C4-2B (cell line): ENCODE measurements at regions not wholly inside any gene's neighbourhood (a gene's known extent, or its start where the extent isn't known, plus 50 kb on each side); places are given as distances from the start of the nearest gene placed in this dataset.

ENCODE experiments used
- H3K27ac ChIP-seq: fragments of 450-650 bp; 2 replicates; pipeline ENCODE4 v1.5.1; 2017
- ZFX ChIP-seq: fragments of 450-650 bp; IDR thresholded peaks from 2 replicates; pipeline ENCODE4 v1.6.1; 2017
- TF ChIP-seq, protein P1 (sequence below): fragments of 450-650 bp; conservative IDR thresholded peaks from 2 replicates; pipeline ENCODE4 v1.5.1; 2017; ENCODE audit warnings: mild to moderate bottlenecking

DNA sequence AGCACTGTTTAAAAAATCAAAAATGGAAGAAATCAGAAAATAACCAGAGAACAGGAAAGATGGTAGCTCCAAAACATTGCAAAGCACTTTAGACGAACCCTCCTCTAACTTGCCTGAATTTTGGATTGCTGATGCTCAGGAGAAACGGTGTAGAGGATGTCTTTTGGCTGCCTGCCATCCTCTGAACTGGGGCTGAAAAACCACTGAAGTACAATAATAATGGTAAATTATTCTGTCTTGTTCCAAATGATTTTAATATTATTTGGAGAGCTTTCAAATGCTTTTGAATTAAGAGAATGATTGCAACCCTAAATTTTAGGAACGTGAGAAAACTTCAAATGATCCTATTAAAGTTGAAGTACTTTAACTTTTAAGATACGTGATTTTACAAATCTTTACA lies 167.3 kb upstream of the SLC13A1 start:
- TF ChIP-seq ZFX = no peak
- TF ChIP-seq, protein P1, sequence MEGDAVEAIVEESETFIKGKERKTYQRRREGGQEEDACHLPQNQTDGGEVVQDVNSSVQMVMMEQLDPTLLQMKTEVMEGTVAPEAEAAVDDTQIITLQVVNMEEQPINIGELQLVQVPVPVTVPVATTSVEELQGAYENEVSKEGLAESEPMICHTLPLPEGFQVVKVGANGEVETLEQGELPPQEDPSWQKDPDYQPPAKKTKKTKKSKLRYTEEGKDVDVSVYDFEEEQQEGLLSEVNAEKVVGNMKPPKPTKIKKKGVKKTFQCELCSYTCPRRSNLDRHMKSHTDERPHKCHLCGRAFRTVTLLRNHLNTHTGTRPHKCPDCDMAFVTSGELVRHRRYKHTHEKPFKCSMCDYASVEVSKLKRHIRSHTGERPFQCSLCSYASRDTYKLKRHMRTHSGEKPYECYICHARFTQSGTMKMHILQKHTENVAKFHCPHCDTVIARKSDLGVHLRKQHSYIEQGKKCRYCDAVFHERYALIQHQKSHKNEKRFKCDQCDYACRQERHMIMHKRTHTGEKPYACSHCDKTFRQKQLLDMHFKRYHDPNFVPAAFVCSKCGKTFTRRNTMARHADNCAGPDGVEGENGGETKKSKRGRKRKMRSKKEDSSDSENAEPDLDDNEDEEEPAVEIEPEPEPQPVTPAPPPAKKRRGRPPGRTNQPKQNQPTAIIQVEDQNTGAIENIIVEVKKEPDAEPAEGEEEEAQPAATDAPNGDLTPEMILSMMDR = no peak
- H3K27ac ChIP-seq = no peak overlapping the region

DNA sequence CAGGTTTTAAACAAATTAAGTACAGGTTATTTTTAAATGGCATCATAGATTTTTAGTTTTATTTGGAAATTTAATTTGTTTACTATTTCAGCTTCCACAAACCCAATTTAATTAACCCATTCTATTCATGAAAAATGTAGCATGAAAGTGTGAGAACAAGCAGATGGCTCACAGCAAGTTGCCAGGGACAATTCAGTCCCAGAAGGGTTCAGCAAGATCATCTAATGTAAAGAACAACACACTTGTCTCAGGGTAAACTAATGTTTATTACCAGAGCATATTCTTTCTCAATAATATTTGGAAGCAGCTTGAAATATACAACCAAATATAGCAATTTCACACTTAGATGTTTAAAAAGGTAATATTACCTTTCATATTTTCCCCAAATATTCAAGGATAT lies 166.9 kb upstream of the SLC13A1 start:
- TF ChIP-seq ZFX = no peak
- H3K27ac ChIP-seq = no peak overlapping the region

DNA sequence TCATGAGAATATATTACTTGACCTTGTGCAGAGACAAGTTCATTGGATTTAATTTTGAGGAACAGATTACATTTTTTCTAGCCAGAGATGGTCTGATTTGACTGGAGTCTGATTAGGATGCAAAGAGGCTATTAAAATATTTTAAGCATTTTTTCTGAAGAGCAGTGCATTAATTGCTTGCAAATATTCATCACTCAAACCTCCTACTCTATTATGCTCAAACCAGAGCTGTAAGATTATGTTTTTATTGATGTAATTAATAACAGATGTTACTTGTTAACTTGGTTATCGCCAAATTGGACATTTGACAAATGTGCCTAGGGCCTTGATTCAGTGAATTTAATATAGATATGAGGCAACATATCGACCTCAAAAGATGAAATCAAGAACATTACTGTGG lies 160.9 kb upstream of the SLC13A1 start:
- H3K27ac ChIP-seq = no peak overlapping the region
- TF ChIP-seq ZFX = no peak
- TF ChIP-seq, protein P1 = no peak

DNA sequence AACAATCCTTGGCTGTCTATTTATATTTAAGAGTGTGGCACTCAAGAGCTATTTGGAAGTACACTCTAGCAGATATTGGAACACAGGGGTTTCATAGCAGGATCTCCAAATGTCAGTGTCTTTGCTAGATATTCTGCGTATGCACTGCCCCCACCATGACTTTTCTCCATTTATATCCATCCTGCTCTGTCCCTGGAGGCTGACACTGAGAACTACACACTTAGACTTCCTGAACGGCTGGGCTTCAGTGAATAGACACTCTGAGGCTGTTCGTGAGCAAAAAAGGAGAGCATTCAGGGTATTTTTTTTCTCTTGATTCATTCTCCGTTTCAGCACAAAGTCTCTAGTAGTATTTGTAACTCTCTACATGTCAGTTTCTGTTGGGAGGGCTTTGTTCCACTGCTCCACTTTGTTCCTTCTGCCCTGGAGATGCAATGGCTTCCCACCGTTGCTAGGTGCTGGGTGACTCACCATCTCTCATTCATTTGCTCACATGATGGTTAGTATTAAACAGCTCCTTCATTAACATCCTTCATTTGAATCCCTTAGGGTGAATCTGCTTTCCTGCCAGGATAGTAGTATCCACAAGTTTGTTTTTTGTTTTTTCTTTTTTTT lies 155.9 kb upstream of the SLC13A1 start:
- no peak for TF ChIP-seq ZFX
- TF ChIP-seq, protein P1 = peak; percentile 18; the same call in 1 of the 2 replicates

DNA sequence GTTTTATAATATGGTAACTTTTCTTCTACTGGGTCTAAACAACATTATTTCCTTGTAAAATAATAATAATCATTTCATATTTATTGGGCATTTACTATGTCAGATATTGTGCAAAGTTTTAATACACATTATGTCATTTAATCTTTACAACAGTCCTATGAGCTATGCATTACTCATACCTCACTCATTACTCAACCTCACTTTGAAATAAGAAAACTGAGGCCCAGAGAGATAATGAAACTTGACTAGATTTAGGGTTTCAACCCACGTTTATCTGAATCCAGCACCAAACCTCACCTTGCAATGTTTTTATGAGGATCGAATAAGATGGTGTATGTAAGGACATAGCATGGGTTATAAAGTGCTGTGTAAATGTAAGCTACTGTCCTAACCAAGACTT lies 153.2 kb upstream of the SLC13A1 start:
- no peak for TF ChIP-seq ZFX
- TF ChIP-seq, protein P1 = no peak
- no peak overlapping the region for H3K27ac ChIP-seq

More for the DNA sequence above, 155.9 kb upstream of the SLC13A1 start:
- H3K27ac ChIP-seq = no peak overlapping the region

DNA sequence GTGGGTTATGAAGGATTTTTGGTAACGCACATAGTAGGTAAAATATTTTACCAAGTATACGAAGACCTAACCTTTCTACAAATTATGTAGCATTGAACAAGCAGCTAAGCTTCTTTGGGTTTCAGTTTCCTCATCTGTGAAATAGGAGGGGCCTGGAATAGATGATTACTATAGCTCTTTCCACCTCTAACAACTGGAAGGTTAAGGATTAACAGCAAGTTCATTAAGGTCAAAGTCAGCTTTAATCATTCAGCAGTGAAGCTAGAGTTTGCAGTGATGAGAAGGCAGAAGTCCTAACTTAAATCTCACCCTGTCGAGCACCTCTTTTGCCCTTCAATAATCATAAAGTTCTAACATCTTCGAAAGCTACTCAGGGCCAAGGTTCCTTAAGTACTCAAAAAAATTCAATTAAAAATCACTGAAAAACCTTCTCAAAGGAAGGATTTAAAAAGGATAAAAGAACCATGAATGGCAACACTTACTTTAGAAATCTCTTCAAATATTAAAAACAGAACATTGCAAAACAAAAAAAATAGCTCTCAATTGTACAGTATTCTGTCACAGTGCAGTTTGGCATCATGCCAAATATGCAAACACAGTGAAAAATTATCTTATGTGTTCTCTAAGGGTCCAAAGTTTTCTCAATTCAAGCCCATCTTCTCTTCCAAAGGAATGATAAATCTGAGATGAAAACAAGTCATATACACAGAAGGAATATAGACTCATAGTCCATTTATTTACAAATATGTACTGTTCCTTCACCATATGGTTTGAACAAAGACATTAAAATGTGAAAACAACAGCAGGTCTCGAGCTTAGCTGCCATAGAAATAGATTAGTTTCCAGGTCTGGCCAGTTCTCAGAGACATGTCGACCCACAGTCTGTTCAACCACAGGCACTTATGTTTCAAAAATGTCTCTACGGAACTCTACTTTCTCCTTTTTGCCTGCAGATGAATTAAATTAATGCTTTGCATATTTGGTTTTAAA lies 152.0 kb upstream of the SLC13A1 start:
- no peak overlapping the region for H3K27ac ChIP-seq
- TF ChIP-seq, protein P1 = no peak
- TF ChIP-seq ZFX = no peak

DNA sequence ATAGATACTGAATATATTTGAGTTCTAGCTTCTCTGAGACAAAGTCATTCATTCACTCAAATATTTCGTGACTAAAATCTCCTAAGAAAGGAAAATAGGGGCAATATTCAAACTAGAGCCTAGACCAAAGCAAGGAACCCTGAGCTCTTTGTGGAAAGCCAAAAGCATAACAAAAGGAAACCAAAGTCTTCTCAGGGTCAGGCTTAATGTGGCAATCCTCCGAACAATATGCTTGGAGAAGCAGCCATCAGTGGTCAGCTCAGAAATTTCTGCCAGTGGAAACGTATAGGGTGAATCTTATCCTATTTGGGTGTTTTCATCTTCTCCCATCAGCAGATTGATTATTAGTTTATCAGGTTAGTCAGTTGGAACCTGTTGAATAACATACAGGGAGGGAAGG lies 151.3 kb upstream of the SLC13A1 start:
- H3K27ac ChIP-seq = no peak overlapping the region
- TF ChIP-seq ZFX = no peak
- TF ChIP-seq, protein P1 = no peak
